HL-60 (cell line): ENCODE measurements at regions not wholly inside any gene's neighbourhood (a gene's known extent, or its start where the extent isn't known, plus 50 kb on each side); places are given as distances from the start of the nearest gene placed in this dataset.

ENCODE experiments used
- CTCF ChIP-seq: IDR thresholded peaks from one replicate; pipeline ENCODE4 v1.5.1; 2011; ENCODE audit warnings: low read length, control low read depth, inconsistent platforms; ENCODE audit not compliant: insufficient read depth
- POLR2AphosphoS5 ChIP-seq: IDR thresholded peaks from 2 replicates; pipeline ENCODE4 v1.6.1; 2012; ENCODE audit warnings: low read depth
- REST ChIP-seq: IDR thresholded peaks from 2 replicates; pipeline ENCODE4 v1.6.1; 2012; ENCODE audit warnings: low read depth; ENCODE audit not compliant: insufficient replicate concordance

GRCh38 chr14:42334931-42335330, 728.3 kb downstream of the LRFN5 start:
- TF ChIP-seq CTCF (no peak), POLR2AphosphoS5 (no peak), REST (no peak)
